HCT116 (cell line): ENCODE measurements at regions not wholly inside any gene's neighbourhood (a gene's known extent, or its start where the extent isn't known, plus 50 kb on each side); places are given as distances from the start of the nearest gene placed in this dataset.

Source experiments
- ATAC-seq: fragments of 200-7000 bp; cut with Tn5 transposase; 2 replicates; pipeline ENCODE4 v1.9.1; 2020; ENCODE audit warnings: mild to moderate bottlenecking, moderate library complexity
- BruUV-seq: library from RNA; stranded (reverse); fragments of 400-500 nt; replicated peaks from 2 replicates; lab custom pipeline; 2021; lab: Mats Ljungman, UMichigan
- CTCF ChIA-PET: fragments of 300-600 bp; sonication (Branson Sonifier 250); formaldehyde crosslinking; loops from one replicate; lab custom pipeline; 2021; ENCODE audit warnings: antibody characterized with exemption; lab: Charles Lee
- POLR2A ChIA-PET: fragments of 300-600, 350-600 bp; sonication (Branson Sonifier 250); formaldehyde crosslinking; loops from one replicate; lab custom pipeline; 2021; ENCODE audit warnings: antibody characterized with exemption; lab: Charles Lee
- RAD21 ChIA-PET, 2 experiments: fragments of 300-600 bp; sonication (Branson Sonifier 250); formaldehyde crosslinking; loops; one replicate each; lab custom pipeline; 2023; ENCODE audit warnings: low total read pairs in 2 of 2; ENCODE audit not compliant: uncharacterized antibody in 2 of 2, unreplicated experiment in 2 of 2, low non-redundant PET in 1 of 2; lab: Charles Lee
- DNase-seq: peaks from one replicate; pipeline ENCODE4 v3.0.0-alpha.2; 2010; ENCODE audit warnings: low read depth, low spot score
- H2AFZ ChIP-seq: fragments of 200-600 bp; shearing (Covaris generic), sonication (generic); 2 replicates; pipeline ENCODE4 v1.6.1; 2017; ENCODE audit warnings: low read depth, mixed run types, mixed read lengths, antibody characterized with exemption, low read length; ENCODE audit not compliant: poor library complexity, severe bottlenecking
- H3K27ac ChIP-seq: 2 replicates; pipeline ENCODE4 v1.5.1; 2012; ENCODE audit warnings: low read depth, low read length
- H3K27me3 ChIP-seq: fragments of 200-600 bp; sonication (generic); 2 replicates; pipeline ENCODE4 v1.6.1; 2016; ENCODE audit warnings: mixed run types, low read length, mixed read lengths; ENCODE audit not compliant: insufficient read depth
- H3K36me3 ChIP-seq, 2 experiments: fragments of 200-500 bp in 1 of 2; fragments of 200-600 bp in 1 of 2; sonication (Bioruptor generic) in 1 of 2; sonication (generic) in 1 of 2; 2 replicates each; pipeline versions ENCODE4 v1.5.1 to v1.6.1; 2014 to 2016; ENCODE audit warnings: low read length in 2 of 2, inconsistent platforms in 1 of 2, mixed read lengths in 1 of 2, mixed run types in 1 of 2; ENCODE audit not compliant: insufficient read depth in 2 of 2, control insufficient read depth in 1 of 2
- H3K4me1 ChIP-seq, 2 experiments: fragments of 200-600 bp in 1 of 2; sonication (generic) in 1 of 2; 2 replicates each; pipeline versions ENCODE4 v1.5.1 to v1.6.1; 2012 to 2017; ENCODE audit warnings: low read length in 2 of 2, inconsistent platforms in 1 of 2, mild to moderate bottlenecking in 1 of 2, mixed read lengths in 1 of 2, mixed run types in 1 of 2, moderate library complexity in 1 of 2; ENCODE audit not compliant: insufficient read depth in 2 of 2, control insufficient read depth in 1 of 2
- H3K4me2 ChIP-seq: fragments of 200-600 bp; sonication (generic); 2 replicates; pipeline ENCODE4 v1.6.1; 2017; ENCODE audit warnings: mixed run types, low read length, mixed read lengths
- H3K4me3 ChIP-seq, 2 experiments: fragments of 200-600 bp in 1 of 2; sonication (generic) in 1 of 2; replicated peaks in 1 of 2; 2 replicates each; pipeline ENCODE4 v1.5.1; 2011 to 2016; ENCODE audit warnings: low read length in 2 of 2, control low read depth in 1 of 2, low read depth in 1 of 2, mild to moderate bottlenecking in 1 of 2, mixed read lengths in 1 of 2, mixed run types in 1 of 2
- H3K79me2 ChIP-seq: fragments of 200-600 bp; sonication (generic); 2 replicates; pipeline ENCODE4 v1.6.1; 2017; ENCODE audit warnings: mild to moderate bottlenecking, mixed run types, low read length, moderate library complexity, mixed read lengths; ENCODE audit not compliant: insufficient read depth
- H3K9ac ChIP-seq: fragments of 200-600 bp; sonication (generic); 2 replicates; pipeline ENCODE4 v1.6.1; 2016; ENCODE audit warnings: low read length, mixed read lengths
- H3K9me2 ChIP-seq: fragments of 200-600 bp; sonication (generic), shearing (Covaris generic); 2 replicates; pipeline ENCODE4 v1.6.1; 2017; ENCODE audit warnings: mixed run types, mild to moderate bottlenecking, moderate library complexity; ENCODE audit not compliant: insufficient read depth
- H3K9me3 ChIP-seq, 2 experiments: fragments of 200-500 bp in 1 of 2; fragments of 200-600 bp in 1 of 2; sonication (Bioruptor generic) in 1 of 2; sonication (generic) in 1 of 2; 2 replicates each; pipeline ENCODE4 v1.6.1; 2014 to 2017; ENCODE audit warnings: low read length in 2 of 2, mixed read lengths in 2 of 2, inconsistent platforms in 1 of 2, low read depth in 1 of 2, mild to moderate bottlenecking in 1 of 2, mixed run types in 1 of 2, moderate library complexity in 1 of 2; ENCODE audit not compliant: control insufficient read depth in 1 of 2, insufficient read depth in 1 of 2
- H4K20me1 ChIP-seq: fragments of 200-600 bp; sonication (generic), shearing (Covaris generic); 2 replicates; pipeline ENCODE4 v1.6.1; 2017; ENCODE audit warnings: mixed run types, mild to moderate bottlenecking, moderate library complexity; ENCODE audit not compliant: insufficient read depth
- ATF3 ChIP-seq: IDR thresholded peaks from 2 replicates; pipeline ENCODE4 v1.6.1; 2012
- CBX3 ChIP-seq: IDR thresholded peaks from 2 replicates; pipeline ENCODE4 v1.6.1; 2012; ENCODE audit warnings: low read depth
- CEBPB ChIP-seq: IDR thresholded peaks from 2 replicates; pipeline ENCODE4 v1.6.1; 2012; ENCODE audit warnings: low read depth
- CTCF ChIP-seq, 3 experiments: fragments of 200-600 bp in 1 of 3; sonication (generic) in 1 of 3; IDR thresholded peaks in 2 of 3; conservative IDR thresholded peaks in 1 of 3; 2 replicates each; pipeline ENCODE4 v1.5.1; 2012 to 2017; ENCODE audit warnings: low read depth in 2 of 3, low read length in 2 of 3, antibody characterized with exemption in 1 of 3, borderline replicate concordance in 1 of 3, control low read depth in 1 of 3, mild to moderate bottlenecking in 1 of 3, mixed read lengths in 1 of 3, mixed run types in 1 of 3, moderate library complexity in 1 of 3; ENCODE audit not compliant: insufficient read depth in 1 of 3
- EGR1 ChIP-seq: IDR thresholded peaks from 2 replicates; pipeline ENCODE4 v1.6.1; 2012; ENCODE audit warnings: low read depth
- ELF1 ChIP-seq: IDR thresholded peaks from 2 replicates; pipeline ENCODE4 v1.6.1; 2012; ENCODE audit warnings: low read depth, borderline replicate concordance
- EZH2 ChIP-seq: fragments of 200-600 bp; sonication (generic); IDR thresholded peaks from 2 replicates; pipeline ENCODE4 v1.6.1; 2017; ENCODE audit warnings: antibody characterized with exemption, mixed run types
- EZH2phosphoT487 ChIP-seq: fragments of 200-600 bp; IDR thresholded peaks from 2 replicates; pipeline ENCODE4 v1.6.1; 2018; ENCODE audit warnings: antibody characterized with exemption, borderline replicate concordance
- FOSL1 ChIP-seq: IDR thresholded peaks from 2 replicates; pipeline ENCODE4 v1.6.1; 2012; ENCODE audit warnings: low read depth
- JUND ChIP-seq: IDR thresholded peaks from 2 replicates; pipeline ENCODE4 v1.6.1; 2012
- POLR2A ChIP-seq: IDR thresholded peaks from 2 replicates; pipeline ENCODE4 v1.7.0; 2011; ENCODE audit warnings: borderline replicate concordance; ENCODE audit not compliant: insufficient read depth, insufficient read length; ENCODE audit errors: extremely low read depth
- POLR2AphosphoS5 ChIP-seq: IDR thresholded peaks from 2 replicates; pipeline ENCODE4 v1.6.1; 2011; ENCODE audit warnings: mild to moderate bottlenecking, low read depth, low read length, moderate library complexity
- TCF7L2 ChIP-seq: IDR thresholded peaks from 2 replicates; pipeline ENCODE4 v1.7.0; 2011; ENCODE audit warnings: borderline replicate concordance, inconsistent platforms; ENCODE audit not compliant: insufficient read depth, insufficient read length; ENCODE audit errors: extremely low read depth
- ZBTB33 ChIP-seq: IDR thresholded peaks from 2 replicates; pipeline ENCODE4 v1.6.1; 2011; ENCODE audit warnings: mild to moderate bottlenecking, low read length, moderate library complexity; ENCODE audit not compliant: insufficient replicate concordance; ENCODE audit errors: extremely low read depth
- ZNF274 ChIP-seq: fragments of 200-500 bp; sonication (Bioruptor generic); IDR thresholded peaks from 2 replicates; pipeline ENCODE4 v1.6.1; 2014; ENCODE audit warnings: mild to moderate bottlenecking, low read depth, low read length, inconsistent platforms
- intact Hi-C: fragments of 100-400 bp; cut with micrococcal nuclease; formaldehyde crosslinking; loops from 2 replicates; pipeline ENCODE4 v1.10.0; 2022

- TF ChIP-seq POLR2A (no peak), JUND (no peak), FOSL1 (no peak), ELF1 (no peak), ATF3 (no peak), EZH2 (no peak), CBX3 (no peak), TCF7L2 (no peak), ZNF274 (no peak)
These were observed 119.2 kb downstream of the CYSLTR2 start (continued) for GRCh38 chr13:48772908-48773307.

- intact Hi-C loops, result no loop called here
- Histone ChIP-seq H3K27ac (no peak overlapping the region), H3K4me1 (0 out of 4 replicates have a peak, but pooled peaks cover 0 to 3% of the 10 kb centered on the region in 2 experiments), H3K4me2 (no peak overlapping the region), H2AFZ (no peak overlapping the region), H4K20me1 (no peaks in the 10 kb centered on the region), H3K27me3 (no peaks in the 10 kb centered on the region), H3K4me3 (no peak overlapping the region), H3K9me3 (no peaks in the 10 kb centered on the region), H3K9me2 (no peaks in the 10 kb centered on the region), H3K79me2 (no peaks in the 10 kb centered on the region), H3K9ac (no peak overlapping the region), H3K36me3 (no peaks in the 10 kb centered on the region)
- TF ChIP-seq POLR2AphosphoS5 (no peak), ZBTB33 (no peak), EGR1 (no peak), ATF3 (no peak), CTCF (IDR thresholded peaks at IDR 0.05 in 2 of 3, conservative IDR thresholded peaks at IDR 0.05 in 1 of 3; ENCODE audit: borderline replicate concordance in 1 of 3, insufficient read depth in 1 of 3, low read depth in 2 of 3, low read length in 2 of 3) (no peak), EZH2phosphoT487 (no peak), CEBPB (no peak), ZNF274 (no peak), JUND (no peak)
- BruUV-seq, result no TSS peak
- ChIA-PET POLR2A (no interaction called here), RAD21 (no interaction called here), CTCF (no interaction called here)
- DNase-seq (no peak), ATAC-seq (no peak)
These were observed 120.0 kb downstream of the CYSLTR2 start for GRCh38 chr13:48773531-48774275.
